Activated CD8-positive, alpha-beta memory T cell treated with anti-CD3 and anti-CD28 coated beads for 24 hours (primary cell): ENCODE measurements at regions not wholly inside any gene's neighbourhood (a gene's known extent, or its start where the extent isn't known, plus 50 kb on each side); places are given as distances from the start of the nearest gene placed in this dataset.

ENCODE experiments used
- DNase-seq: peaks from one replicate; pipeline ENCODE4 v3.0.0-alpha.2; 2020

- no peak for DNase-seq
Observed at GRCh38 chr5:110038297-110038997, 348.7 kb downstream of the MAN2A1 start.

GRCh38 chr5:110040178-110040577 lies 350.5 kb downstream of the MAN2A1 start:
- no peak for DNase-seq

- no peak for DNase-seq
Observed at GRCh38 chr5:110043025-110043424, 353.3 kb downstream of the MAN2A1 start.

DNA sequence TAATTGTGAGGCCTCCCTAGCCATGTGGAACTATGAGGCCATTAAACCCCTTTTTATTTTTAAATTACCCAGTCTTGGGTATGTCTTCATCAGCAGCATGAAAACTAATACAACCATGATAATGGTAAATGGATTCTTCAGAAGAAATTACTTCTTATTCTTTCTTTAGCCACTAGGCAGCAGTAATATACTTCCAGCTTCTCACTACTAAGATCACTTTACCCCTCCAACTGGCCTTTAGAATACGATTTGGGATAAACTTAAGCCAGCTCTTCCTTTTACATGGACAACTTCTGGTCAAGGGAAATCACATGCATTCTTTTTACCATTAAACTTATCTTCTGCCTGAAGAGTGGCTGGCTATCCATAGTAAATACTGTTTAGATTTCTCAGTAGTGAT lies 355.4 kb downstream of the MAN2A1 start:
- DNase-seq = no peak

DNA sequence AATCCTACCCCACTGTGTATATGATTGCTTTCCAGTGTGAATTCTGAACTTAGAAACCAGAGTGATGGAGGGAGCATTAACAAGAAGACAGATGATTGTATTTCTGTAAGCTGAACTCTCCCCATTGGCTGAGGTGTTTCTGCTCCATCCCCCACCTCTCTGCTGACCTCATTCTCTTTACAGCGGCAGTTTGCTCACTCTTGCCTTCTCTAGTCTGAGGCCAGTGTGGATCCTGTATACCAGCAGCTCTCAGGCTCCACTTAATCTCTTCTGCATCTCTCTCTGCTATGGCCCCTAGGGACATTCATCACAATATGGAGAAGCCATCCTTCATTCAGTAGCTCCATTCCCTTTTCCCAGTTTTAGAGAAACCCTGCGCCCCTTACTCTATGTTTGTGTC lies 358.8 kb downstream of the MAN2A1 start:
- DNase-seq = no peak

- no peak for DNase-seq
Observed at GRCh38 chr5:110049816-110050215, 360.1 kb downstream of the MAN2A1 start.

- no peak for DNase-seq
Observed at GRCh38 chr5:110050640-110051345, 361.1 kb downstream of the MAN2A1 start.

DNA sequence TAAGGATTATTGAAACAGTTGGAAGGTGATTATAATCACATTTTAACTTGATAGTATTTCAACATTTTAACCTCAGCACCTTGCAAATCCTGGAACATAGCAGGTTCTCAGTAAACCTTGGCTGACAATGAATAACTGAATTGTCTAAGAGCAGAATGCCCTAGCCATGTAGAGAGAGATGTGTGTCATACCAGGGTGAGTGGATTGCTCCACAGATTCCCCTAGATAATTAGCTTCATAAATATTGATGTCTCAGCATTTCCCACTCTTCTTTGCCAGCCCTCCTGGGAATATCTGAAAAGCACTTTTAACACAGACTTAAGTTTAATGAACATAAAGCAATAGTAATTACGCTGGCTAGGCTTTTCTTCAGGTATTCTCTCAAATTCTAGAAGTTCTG lies 363.5 kb downstream of the MAN2A1 start:
- DNase-seq = no peak

DNA sequence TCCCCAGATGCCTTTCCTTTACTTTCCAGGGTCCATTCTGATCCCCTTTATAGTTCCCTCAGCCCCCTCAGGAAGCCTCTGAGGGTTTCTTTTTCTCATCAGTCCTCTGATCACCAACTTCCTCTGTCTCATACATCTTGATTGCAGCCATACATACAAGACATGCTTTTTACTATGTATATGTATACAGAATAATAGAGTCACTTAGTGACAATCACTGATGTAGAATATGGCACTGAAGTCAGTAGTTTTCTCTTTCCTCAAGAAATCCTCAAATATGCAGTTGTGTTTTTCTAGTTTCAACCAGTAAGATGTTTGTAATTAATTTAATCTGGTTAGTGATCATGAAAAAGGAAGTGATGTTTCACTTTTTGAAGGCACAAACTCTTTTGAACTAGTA lies 364.1 kb downstream of the MAN2A1 start:
- no peak for DNase-seq

DNA sequence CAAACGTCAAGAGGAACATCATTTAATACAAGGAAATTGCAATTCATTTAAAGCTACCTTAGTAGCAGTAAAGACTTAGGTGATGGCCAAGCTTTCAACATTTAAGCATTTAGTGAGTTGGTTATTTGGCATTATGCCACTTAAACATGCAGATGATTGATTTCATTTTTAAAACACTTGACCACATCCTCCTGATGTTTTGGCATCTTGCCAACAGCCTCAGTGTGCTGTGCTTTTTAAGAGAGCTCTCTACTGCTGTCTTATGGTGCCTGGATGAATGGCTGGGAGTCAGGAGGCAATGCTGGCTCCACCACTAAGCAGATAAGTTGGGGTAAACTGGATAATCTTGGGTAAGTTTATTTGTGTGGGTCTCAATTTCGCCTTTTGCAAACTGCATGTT lies 364.5 kb downstream of the MAN2A1 start:
- DNase-seq = peak; percentile 70

DNA sequence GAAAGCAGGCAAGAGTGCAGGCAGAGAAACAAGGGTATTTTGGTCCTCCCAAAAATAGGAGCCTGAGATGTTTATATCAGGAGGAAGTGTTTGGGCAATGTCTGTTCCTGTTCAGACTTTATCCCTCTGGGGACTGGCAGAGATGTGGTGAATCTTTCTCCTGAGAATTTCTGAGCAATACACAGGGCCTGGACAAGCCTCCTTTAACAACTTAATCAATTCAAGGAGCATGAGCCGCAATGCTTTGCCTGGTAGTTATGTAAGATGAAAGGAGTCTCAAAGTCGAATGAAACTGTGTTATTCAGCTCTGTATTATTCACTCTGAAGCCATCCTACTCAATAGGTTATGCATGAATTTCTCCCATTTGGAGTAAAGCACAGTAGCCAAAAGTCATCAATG lies 365.6 kb downstream of the MAN2A1 start:
- no peak for DNase-seq

GRCh38 chr5:110056580-110057114 lies 366.9 kb downstream of the MAN2A1 start:
- no peak for DNase-seq

- DNase-seq = no peak
Observed at GRCh38 chr5:110058175-110058574, 368.4 kb downstream of the MAN2A1 start.

- no peak for DNase-seq
Observed at GRCh38 chr5:110062246-110062645, 372.5 kb downstream of the MAN2A1 start.

DNA sequence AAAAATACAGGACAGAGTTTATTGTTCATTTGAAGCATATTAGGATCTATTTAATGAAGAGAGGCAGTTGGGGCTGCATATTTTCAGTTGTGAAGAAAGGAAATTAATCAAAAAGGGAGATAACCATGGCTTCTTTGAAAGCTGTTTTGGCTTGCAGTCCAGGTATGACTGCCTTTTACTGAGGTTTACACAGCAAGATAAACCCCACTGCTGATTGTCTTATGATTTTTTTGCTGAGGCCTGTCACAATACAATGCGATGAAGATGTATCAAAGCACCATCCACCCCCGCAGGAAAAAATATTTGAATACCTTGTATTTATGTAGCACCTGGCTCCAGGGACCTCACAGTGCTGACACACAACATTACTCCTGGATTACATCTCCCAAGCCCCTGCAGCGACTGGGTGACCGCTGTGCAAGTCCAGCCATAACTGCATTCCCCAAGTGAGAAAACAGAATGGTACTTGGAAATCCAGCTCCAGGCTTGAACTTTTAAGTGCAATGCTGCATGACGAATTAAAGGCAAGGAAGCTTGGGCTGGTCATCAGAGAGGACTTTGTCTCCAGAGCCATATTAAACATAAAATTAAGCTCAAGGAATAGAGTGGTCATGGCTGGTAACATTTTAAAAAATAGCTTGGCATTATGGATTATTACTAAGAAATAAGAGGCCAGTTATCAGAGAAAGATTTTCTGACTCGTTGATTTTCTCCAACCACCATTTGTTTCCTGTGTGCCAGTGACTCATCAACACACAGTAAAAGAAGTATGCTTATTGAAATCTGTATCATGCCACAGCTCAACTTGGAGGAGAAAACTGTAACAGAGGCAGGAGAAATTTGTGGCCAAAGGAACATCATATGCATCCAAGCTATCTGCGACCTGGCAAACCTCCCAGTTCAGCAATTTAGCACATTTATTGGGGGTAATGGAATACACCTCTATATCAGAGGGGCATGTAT lies 374.2 kb downstream of the MAN2A1 start:
- no peak for DNase-seq

DNA sequence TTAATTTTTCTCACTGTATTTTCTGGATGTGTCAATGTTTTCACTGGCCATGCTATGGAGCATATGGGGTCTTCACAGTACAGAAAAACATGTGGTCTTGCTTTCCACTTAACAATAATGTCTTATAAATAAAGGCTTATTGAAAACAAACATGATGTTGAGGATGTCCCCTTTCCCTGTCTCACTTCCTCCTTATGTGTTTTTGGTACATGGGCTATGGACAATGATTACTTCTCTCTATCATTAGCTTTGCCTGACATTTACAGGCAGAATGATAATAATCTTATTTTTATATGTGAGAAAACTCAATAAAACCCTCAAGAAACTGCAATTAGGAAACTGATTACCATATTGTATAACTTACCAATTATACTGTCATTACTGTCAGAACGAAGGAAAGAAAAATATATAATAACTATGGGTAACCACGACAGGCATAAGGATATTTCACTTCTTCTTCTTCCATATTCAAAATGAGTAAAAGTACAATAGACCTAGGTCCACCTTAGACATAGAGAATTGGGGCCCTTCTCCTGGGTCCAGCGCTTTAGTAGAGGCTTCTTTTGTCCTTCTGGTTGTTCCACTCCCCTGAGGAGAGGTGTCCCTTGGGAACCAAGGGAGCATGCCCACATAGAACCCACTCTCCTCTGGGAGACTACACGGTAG lies 375.0 kb downstream of the MAN2A1 start:
- DNase-seq = no peak

DNA sequence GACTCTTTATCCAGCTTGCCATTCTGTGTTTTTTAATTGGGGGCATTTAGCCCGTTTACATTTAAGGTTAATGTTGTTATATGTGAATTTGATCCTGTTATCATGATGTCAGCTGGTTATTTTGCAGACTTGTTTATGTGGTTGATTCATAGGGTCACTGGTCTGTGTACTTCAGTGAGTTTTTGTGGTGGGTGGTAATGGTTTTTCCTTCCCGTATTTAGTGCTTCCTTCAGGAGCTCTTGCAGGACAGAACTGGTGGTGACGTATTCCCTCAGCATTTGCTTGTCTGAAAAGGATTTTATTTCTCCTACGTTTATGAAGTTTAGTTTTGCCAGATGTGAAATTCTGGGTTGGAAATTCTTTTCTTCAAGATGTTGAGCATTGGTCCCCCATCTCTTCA lies 381.1 kb downstream of the MAN2A1 start:
- DNase-seq = no peak

GRCh38 chr5:110072651-110073050 lies 382.9 kb downstream of the MAN2A1 start:
- DNase-seq = no peak

- DNase-seq = no peak
Observed at GRCh38 chr5:110073534-110073933, 383.8 kb downstream of the MAN2A1 start.

DNA sequence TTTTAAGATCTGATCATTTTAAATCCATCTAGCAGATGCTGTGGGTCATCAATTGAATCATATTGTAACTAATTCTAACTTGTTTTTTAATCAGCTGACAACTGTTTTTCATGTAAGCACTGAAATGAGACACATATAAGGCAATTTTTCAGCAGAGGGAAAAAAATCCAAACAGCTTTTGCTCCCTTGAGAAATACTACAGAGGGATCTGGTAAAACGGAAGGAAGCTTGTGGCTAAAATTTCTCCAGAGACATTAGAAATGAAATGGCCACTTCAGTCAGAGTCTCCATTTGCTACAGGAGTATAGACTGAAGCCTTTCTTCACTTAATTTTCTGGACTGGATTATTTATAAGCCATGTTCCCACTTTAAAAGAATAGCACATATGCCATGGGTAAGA lies 385.9 kb downstream of the MAN2A1 start:
- DNase-seq = no peak

GRCh38 chr5:110077147-110077546 lies 387.4 kb downstream of the MAN2A1 start:
- no peak for DNase-seq

DNA sequence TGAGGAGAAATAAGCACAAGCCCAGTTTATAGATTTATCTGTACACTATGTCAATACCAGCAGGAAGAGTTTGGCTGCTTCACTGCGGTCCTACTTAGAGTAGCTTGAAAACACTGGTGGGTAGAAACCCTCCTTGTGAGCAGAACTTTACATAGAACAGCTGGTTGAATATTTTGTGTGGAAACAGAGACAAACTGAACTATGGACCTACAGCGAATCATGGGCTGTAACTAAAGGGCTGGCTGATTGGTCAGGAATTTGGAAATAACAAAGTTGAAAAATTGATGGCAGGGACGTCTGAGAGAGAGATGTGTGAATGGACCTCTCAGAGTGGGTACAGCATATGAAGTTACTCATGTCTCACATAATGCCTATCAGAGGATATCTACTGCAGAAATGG lies 392.5 kb downstream of the MAN2A1 start:
- no peak for DNase-seq

- no peak for DNase-seq
Observed at GRCh38 chr5:110082863-110083262, 393.1 kb downstream of the MAN2A1 start.
